IPS DF 6.9 (cell line): ENCODE measurements at regions not wholly inside any gene's neighbourhood (a gene's known extent, or its start where the extent isn't known, plus 50 kb on each side); places are given as distances from the start of the nearest gene placed in this dataset.
"Not testable (repeated sequence)": the region's sequence is repeated elsewhere in the genome, so short reads cannot be mapped to it uniquely, and the experiment has no call there.

ENCODE experiments used
- DNase-seq: peaks from one replicate; pipeline ENCODE4 v3.0.0-alpha.2; 2013; ENCODE audit warnings: low read depth, low spot score
- H3K27ac ChIP-seq: one replicate; pipeline ENCODE4 v1.5.1; 2013; ENCODE audit warnings: low read length, control low read depth
- H3K27me3 ChIP-seq: 2 replicates; pipeline ENCODE4 v1.6.1; 2013; ENCODE audit warnings: mild to moderate bottlenecking, low read length; ENCODE audit not compliant: control insufficient read depth, insufficient read depth
- H3K36me3 ChIP-seq: 2 replicates; pipeline ENCODE4 v1.6.1; 2013; ENCODE audit warnings: low read length; ENCODE audit not compliant: control insufficient read depth, insufficient read depth
- H3K4me1 ChIP-seq: 2 replicates; pipeline ENCODE4 v1.6.1; 2013; ENCODE audit warnings: low read length; ENCODE audit not compliant: control insufficient read depth, insufficient read depth
- H3K4me3 ChIP-seq: 2 replicates; pipeline ENCODE4 v1.5.1; 2013; ENCODE audit warnings: mild to moderate bottlenecking, low read length
- H3K9me3 ChIP-seq: 2 replicates; pipeline ENCODE4 v1.6.1; 2013; ENCODE audit warnings: low read length, inconsistent platforms; ENCODE audit not compliant: control insufficient read depth, insufficient read depth
- WGBS: extraction: QIAGEN DNeasy Blood & Tissue Kit; methylation state at CpG from one replicate; pipeline ENCODE4 v1.1.7; 2013; ENCODE audit warnings: mixed read lengths, missing lambda C conversion rate; ENCODE audit not compliant: insufficient read length, insufficient coverage; 5-methylcytosine and 5-hydroxymethylcytosine counted together

DNA sequence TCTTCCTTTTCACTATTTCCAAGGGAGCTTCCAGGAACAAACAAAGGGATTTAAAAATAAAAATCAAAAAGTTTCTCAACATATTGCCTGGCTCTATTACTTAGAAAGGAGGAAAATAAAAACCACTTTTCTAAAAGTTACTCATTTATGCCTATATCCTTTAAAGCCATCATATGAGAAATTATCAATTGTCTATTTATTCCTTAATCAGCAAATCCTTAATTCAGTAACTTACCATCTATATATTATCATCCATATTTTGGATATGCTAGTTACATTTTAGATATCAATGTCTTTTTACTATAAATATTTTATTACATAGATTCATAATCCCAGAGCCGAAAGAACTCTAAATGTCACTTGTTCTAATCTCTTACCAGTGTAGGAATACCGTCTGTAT lies 481.5 kb upstream of the ANO5 start:
- WGBS, result no CpG with 5 or more reads among the region's 2 CpGs
- DNase-seq, result no peak

GRCh38 chr11:21723678-21724077 lies 469.2 kb upstream of the ANO5 start:
- H3K27ac ChIP-seq, result no peak overlapping the region
- H3K4me3 ChIP-seq, result no peak overlapping the region
- DNase-seq, result no peak
- no peaks in the 10 kb centered on the region for H3K4me1 ChIP-seq
- H3K9me3 ChIP-seq, result no peaks in the 10 kb centered on the region
- H3K36me3 ChIP-seq, result no peaks in the 10 kb centered on the region
- no peaks in the 10 kb centered on the region for H3K27me3 ChIP-seq

More for the DNA sequence above, 481.5 kb upstream of the ANO5 start:
- H3K4me3 ChIP-seq, result no peak overlapping the region
- H3K9me3 ChIP-seq, result no peaks in the 10 kb centered on the region
- no peaks in the 10 kb centered on the region for H3K36me3 ChIP-seq
- H3K27ac ChIP-seq, result no peak overlapping the region
- no peaks in the 10 kb centered on the region for H3K27me3 ChIP-seq
- H3K4me1 ChIP-seq, result no peaks in the 10 kb centered on the region

- no CpG with 5 or more reads among the region's 2 CpGs for WGBS
- no peak for DNase-seq
These were observed 465.8 kb upstream of the ANO5 start for GRCh38 chr11:21727102-21727501.

DNA sequence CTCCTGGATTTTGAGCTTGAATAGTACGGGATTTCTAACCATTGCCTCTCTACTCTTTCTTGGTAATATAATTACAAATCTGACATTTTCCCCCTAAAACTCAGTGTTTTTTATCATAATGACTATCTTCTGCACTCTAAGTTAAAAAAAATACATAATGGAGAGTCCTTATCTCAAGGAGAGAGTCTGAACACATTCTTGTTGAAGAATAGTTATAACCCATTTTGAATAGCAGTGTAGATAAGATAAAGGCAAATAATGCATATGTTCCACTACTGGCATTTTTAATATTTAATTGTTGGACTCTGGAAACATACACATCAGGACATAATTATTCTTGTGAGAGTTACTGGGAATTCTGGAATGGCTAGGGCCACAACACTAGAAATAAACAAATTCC lies 456.5 kb upstream of the ANO5 start:
- no peak for DNase-seq
- no peaks in the 10 kb centered on the region for H3K27me3 ChIP-seq
- H3K27ac ChIP-seq, result no peak overlapping the region
- no CpG with 5 or more reads among the region's 1 CpG for WGBS
- H3K4me1 ChIP-seq, result no peaks in the 10 kb centered on the region
- no peaks in the 10 kb centered on the region for H3K9me3 ChIP-seq
- H3K4me3 ChIP-seq, result no peak overlapping the region
- no peaks in the 10 kb centered on the region for H3K36me3 ChIP-seq

More at GRCh38 chr11:21727102-21727501, 465.8 kb upstream of the ANO5 start:
- no peak overlapping the region for H3K27ac ChIP-seq
- no peaks in the 10 kb centered on the region for H3K27me3 ChIP-seq
- H3K4me3 ChIP-seq, result no peak overlapping the region
- H3K9me3 ChIP-seq, result no peaks in the 10 kb centered on the region
- no peaks in the 10 kb centered on the region for H3K36me3 ChIP-seq
- H3K4me1 ChIP-seq, result no peaks in the 10 kb centered on the region

GRCh38 chr11:21752475-21753243 lies 440.2 kb upstream of the ANO5 start:
- DNase-seq, H3K4me1 ChIP-seq, H3K36me3 ChIP-seq, H3K9me3 ChIP-seq, H3K4me3 ChIP-seq, H3K27ac ChIP-seq, H3K27me3 ChIP-seq: not testable (repeated sequence)
- no CpG with 5 or more reads among the region's 37 CpGs for WGBS

DNA sequence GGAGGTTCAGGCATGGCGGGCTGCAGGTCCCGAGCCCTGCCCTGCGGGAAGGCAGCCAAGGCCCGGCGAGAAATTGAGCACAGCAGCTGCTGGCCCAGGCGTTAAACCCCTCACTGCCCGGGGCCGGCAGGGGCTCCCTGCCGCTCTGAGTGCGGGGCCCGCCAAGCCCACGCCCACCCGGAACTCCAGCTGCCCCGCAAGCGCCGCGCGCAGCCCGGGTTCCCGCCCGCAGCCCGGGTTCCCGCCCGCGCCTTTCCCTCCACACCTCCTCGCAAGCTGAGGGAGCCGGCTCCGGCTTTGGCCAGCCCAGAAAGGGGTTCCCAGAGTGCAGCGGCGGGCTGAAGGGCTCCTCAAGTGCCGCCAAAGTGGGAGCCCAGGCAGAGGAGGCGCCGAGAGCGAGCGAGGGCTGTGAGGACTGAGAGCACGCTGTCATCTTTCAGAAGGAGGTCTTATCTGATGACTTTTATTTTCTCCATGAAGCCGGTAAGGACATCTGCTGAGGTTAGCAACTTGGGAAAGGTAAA lies 439.6 kb upstream of the ANO5 start:
- not testable (repeated sequence) for H3K36me3 ChIP-seq
- no CpG with 5 or more reads among the region's 37 CpGs for WGBS

GRCh38 chr11:21761000-21761399 lies 431.9 kb upstream of the ANO5 start:
- Histone ChIP-seq H3K9me3 (no peaks in the 10 kb centered on the region; the same call in 1 of the 2 replicates), H3K27me3 (no peaks in the 10 kb centered on the region), H3K4me3 (no peak overlapping the region), H3K27ac (no peak overlapping the region), H3K36me3 (no peaks in the 10 kb centered on the region), H3K4me1 (no peaks in the 10 kb centered on the region)
- no peak for DNase-seq
- no CpG with 5 or more reads among the region's 3 CpGs for WGBS

More for the DNA sequence above, 439.6 kb upstream of the ANO5 start:
- H3K4me1 ChIP-seq, H3K27me3 ChIP-seq, H3K9me3 ChIP-seq, H3K4me3 ChIP-seq, DNase-seq, H3K27ac ChIP-seq: not testable (repeated sequence)

DNA sequence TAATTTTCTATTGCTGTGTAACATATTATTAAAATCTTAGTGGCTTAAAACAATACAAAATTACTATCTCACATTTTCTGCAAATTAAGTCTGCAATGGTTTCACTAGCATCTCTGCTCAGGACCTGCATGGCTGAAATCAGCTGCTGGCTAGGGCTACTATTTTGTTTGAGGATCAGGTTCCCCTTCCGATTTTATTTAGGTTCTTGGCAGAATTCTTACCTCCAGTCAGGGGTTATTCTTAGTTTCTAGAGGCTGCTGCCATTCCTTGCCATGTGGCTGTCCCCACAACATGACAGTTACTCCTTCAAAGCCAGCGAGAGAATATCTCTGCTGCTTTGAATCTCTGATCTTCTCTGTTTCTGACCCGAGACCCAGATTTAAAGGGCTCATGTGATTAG lies 424.5 kb upstream of the ANO5 start:
- H3K4me1 ChIP-seq, result no peaks in the 10 kb centered on the region
- DNase-seq, result no peak
- no peaks in the 10 kb centered on the region for H3K9me3 ChIP-seq
- WGBS, result no CpG with 5 or more reads among the region's 3 CpGs
- H3K27ac ChIP-seq, result no peak overlapping the region
- no peaks in the 10 kb centered on the region for H3K27me3 ChIP-seq
- H3K36me3 ChIP-seq, result no peaks in the 10 kb centered on the region
- no peak overlapping the region for H3K4me3 ChIP-seq

DNA sequence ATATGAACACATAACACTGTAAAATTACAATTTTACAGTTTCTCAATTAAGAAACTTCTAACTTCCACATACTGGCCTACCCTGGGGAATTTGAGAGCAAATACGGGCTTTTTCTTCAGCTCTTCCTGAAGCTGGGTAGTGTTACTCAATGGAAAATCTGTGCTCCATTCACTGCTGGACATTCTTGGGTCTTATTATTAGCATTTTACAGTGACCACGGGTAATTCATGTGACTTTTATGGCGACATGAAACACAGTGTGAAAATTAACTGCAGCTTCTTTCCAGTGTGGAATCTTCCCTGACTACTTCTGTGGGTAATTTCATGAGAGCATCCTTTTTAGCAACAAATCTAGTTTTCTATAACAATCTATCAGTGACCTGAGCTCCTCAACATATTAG lies 423.7 kb upstream of the ANO5 start:
- Histone ChIP-seq H3K4me1 (no peaks in the 10 kb centered on the region), H3K9me3 (no peaks in the 10 kb centered on the region), H3K27me3 (no peaks in the 10 kb centered on the region), H3K4me3 (no peak overlapping the region), H3K36me3 (no peaks in the 10 kb centered on the region), H3K27ac (no peak overlapping the region)
- no CpG with 5 or more reads among the region's 3 CpGs for WGBS
- DNase-seq, result no peak

DNA sequence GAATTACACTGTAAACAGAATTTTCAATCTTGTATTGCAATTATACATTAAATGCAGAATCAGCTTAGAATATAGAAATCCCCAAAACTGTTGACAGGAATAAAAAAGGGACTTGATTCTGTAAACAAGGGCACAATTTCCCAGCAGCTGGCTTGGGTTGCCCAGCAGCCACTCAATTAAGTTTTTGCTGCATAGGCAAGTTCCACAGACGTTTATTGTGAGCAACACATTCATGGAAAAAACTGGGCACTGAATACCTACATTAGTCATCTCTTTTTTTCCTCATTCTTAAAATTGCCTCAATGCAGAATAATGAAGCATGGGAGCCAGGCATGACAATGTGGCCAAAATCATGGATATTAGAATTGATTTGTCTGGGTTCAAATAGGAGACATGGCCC lies 421.8 kb upstream of the ANO5 start:
- no peak overlapping the region for H3K27ac ChIP-seq
- no CpG with 5 or more reads among the region's 1 CpG for WGBS

GRCh38 chr11:21774212-21774611 lies 418.7 kb upstream of the ANO5 start:
- Histone ChIP-seq H3K9me3 (no peaks in the 10 kb centered on the region), H3K4me3 (no peak overlapping the region), H3K36me3 (no peaks in the 10 kb centered on the region), H3K4me1 (no peaks in the 10 kb centered on the region), H3K27me3 (no peaks in the 10 kb centered on the region), H3K27ac (no peak overlapping the region)
- no peak for DNase-seq
- no CpG with 5 or more reads among the region's 2 CpGs for WGBS

More for the DNA sequence above, 421.8 kb upstream of the ANO5 start:
- Histone ChIP-seq H3K36me3 (no peaks in the 10 kb centered on the region), H3K4me3 (no peak overlapping the region), H3K27me3 (no peaks in the 10 kb centered on the region), H3K4me1 (no peaks in the 10 kb centered on the region), H3K9me3 (no peaks in the 10 kb centered on the region)
- DNase-seq, result no peak
